G401 (cell line): ENCODE measurements at regions not wholly inside any gene's neighbourhood (a gene's known extent, or its start where the extent isn't known, plus 50 kb on each side); places are given as distances from the start of the nearest gene placed in this dataset.

Experiments used
- DNase-seq: peaks from one replicate; pipeline ENCODE4 v3.0.0-alpha.2; 2015; ENCODE audit warnings: low spot score
- in situ Hi-C: cut with HindIII; loops from 2 replicates; pipeline ENCODE4 v1.10.0; 2016; ENCODE audit warnings: low sequenced_read_pairs, mixed read lengths

DNA sequence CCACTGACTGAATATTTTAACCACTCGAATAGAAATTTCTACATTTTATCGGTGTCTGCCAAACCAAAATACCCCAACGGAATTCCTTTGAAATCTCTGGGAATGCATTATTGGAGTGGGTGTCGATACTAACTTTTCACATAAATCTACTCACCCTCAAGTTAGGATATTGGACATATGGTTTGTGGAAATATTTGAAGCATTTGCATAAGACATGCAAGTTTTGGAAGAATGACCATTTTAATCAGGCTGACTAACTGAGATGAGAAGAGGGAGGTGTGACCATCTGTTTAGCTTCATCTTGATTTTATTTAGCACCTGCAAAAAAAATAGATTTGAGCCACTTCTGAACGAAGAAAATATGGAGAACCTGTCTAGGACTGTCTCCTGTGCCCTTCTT is 61.2 kb downstream of the KLF6 start:
- DNase-seq, result no peak
- in situ Hi-C loops, result no loop called here

DNA sequence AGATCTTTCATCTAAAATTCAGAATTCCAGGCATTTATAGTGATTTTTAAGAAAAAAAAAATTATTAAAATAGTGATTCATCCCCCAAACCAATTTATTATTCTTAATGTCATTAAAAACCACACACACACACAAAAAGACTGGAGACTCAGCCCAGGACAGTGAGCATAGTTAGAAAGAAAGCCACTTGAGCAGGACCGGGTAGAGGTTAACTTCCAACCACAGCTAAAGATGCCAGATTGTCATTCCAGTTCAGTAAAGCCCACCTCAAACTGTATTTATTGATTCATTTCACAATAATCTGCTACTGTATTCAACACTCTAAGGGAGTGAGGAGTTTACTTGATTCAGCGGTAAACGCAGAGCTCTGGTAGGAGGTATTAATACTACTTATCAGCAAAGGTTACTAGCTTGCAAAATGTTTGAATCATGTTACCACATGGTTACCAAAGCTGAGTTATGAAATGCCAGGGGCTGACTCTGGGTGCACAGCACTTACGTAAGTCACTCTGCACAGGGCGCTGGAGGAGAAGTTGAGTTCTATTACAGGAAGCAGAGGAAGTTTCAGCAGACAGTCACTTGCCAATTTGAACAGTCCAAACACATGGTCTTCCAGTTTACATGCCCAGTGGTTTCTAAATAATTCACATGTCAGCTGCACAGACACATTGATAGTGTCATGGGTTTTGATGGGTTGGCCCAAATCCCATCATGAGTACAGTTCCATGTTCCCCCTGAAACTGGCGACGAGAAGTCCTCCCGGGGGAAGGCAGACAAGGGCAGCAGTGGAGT is 64.6 kb downstream of the KLF6 start:
- DNase-seq, result no peak
- in situ Hi-C loops, result no loop called here

DNA sequence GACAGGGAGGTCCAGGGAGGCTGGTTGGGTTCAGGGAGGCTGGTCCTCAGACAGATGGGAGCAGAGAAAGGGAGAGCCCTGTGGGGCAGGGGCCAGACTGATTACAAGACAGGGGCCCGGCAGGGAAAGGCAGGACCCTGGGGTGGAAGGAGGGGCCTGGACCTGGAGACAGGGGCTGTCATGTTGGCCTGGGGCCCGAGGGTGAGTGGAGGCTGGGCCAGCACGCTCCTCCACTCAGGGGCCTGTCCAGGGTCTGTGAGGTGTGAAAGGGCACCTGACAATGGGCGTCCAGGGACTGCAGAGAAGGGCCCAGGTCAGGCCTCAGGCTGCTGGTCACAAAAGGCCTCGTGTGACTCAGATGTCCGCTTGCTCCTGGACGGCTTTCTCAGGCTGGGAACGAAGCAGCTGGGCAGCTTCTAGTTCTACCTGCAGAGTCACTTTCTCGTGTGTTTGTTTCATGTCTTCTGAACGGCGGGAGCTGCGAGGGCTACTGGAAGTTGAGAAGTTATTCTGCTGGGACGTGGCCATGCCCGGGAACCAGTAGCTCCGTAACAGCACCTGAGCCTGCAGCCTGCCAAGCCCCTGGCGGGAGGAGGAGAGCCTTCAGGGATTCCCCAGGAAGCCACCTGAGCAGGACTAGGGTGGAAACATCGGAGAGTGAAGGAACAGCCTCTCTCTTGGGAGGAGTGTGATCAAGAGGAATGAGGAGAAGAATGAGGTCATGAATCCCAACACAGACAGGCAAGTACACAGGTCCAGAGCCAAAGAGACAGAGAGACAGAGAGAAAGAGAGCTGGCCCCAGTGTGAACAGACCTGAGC is 65.8 kb downstream of the KLF6 start:
- in situ Hi-C loops, result no loop called here
- no peak for DNase-seq

DNA sequence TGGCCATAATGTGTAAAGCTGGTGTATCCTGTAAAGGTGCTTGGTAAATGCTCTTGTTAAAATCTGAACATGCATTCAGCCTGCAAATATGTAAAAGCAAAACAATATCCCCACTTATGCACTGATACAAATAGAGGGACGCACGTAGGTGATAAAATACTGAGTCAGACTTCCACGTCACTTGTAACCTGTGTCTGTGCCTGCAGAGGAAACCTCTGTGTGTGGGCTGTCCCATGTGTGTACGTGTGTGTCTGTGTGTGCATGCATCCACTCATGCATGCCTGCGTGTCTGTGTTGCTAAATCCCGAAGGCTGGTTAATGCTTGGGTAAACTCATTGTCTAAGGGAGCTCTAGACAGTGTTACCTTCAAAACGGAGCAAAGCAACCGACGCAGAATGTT is 68.9 kb downstream of the KLF6 start:
- in situ Hi-C loops, result no loop called here
- DNase-seq, result no peak

- in situ Hi-C loops, result no loop called here
- no peak for DNase-seq
Measured at GRCh38 chr10:3714967-3715366, 70.0 kb downstream of the KLF6 start.

DNA sequence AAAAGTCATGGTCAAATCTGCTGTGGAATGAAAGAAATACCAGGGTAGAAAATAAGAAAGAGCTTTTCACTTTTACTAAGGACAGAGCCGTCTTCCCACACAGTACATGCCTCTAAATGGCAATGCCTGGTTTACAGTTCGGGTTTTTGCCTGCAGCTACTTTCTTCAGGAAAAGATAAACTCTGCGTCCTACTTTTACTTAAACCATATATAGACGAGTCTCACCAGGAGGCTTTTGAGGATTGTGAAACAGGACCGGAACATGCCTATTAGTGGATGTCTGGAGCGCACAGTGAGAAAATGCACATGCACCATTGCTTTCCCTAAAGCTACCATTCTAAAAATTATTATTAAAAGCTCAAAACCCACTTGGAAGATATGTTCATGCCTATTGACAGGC is 70.5 kb downstream of the KLF6 start:
- no peak for DNase-seq
- in situ Hi-C loops, result no loop called here

DNA sequence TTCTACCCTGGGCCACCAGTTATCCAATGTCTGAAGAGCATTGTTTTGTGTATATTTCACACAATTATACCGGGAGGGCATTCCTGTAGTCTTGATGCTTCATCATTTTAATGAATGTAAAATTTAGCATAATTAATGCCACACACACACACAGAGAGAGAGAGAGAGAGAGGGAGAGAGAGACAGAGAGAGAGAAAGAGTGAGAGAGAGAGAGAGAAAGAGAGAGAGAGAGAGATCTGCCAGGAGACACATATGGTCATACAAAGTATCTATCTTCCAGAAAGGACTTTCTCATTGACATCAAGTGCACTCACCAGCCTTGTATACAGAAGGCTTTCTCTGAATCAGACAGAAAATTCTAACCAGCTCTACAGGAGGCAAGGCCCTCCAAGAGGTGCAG is 72.3 kb downstream of the KLF6 start:
- in situ Hi-C loops, result no loop called here
- no peak for DNase-seq

GRCh38 chr10:3711918-3712317 is 73.1 kb downstream of the KLF6 start:
- no peak for DNase-seq
- in situ Hi-C loops, result no loop called here

GRCh38 chr10:3710764-3711163 is 74.2 kb downstream of the KLF6 start:
- no peak for DNase-seq
- in situ Hi-C loops, result no loop called here

GRCh38 chr10:3709456-3710060 is 75.5 kb downstream of the KLF6 start:
- DNase-seq, result no peak
- in situ Hi-C loops, result no loop called here

DNA sequence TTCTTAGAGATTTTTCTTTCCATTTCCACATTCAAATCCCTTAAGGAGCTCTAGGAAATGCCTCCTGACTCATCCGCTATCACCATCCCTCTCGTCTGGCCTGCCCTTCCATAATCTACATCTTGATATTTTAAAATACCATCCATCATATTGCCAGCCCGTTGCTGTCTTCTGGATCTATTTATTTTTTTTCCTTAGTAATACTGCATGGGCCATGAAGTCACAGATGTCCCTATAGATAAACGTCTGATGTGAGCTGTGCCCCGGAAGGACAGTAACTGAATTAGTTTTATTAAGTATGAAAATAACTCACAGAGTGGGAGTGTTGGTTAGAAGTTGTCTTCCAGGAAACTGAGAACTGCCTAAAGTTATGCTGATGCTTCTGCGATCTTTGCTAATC is 76.2 kb downstream of the KLF6 start:
- no peak for DNase-seq
- in situ Hi-C loops, result no loop called here

DNA sequence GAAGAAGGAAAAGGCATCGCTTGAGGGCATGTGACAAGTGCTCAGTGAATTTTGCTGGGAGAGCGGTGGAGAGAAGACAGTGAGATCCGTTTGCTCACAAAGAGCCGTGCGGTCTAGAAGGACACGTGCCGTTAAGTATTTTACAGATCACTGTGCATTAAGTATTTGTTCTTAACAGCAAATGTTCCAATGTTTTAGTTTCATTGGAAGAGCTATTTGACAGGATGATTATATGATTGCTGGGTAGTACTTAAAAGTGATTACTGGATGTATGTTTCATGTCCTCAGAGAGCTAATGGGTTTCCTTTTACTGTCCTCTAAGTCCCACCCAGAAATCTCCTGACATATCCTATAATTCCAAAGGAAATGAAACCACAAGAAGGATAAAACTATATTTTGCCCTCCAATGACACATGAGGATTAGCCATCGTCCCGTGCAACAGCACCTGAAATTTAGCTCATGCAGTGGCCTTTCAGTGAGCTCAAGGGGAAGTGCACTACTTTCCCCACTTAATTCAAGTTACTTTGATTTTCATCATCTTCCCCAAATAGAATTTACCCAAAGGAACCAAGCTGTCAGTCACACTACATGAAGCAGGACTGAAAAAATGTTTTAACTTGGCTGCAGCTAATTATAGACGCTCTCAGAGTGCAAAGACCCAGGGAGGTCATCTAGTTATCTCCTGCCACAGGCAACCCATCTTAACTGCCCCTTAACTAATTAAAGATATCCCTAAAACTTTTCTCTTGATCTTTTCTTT is 80.3 kb downstream of the KLF6 start:
- no peak for DNase-seq
- in situ Hi-C loops, result no loop called here

GRCh38 chr10:3702569-3702968 is 82.4 kb downstream of the KLF6 start:
- DNase-seq, result no peak
- in situ Hi-C loops, result no loop called here

GRCh38 chr10:3702056-3702546 is 82.9 kb downstream of the KLF6 start:
- DNase-seq, result no peak
- in situ Hi-C loops, result no loop called here

DNA sequence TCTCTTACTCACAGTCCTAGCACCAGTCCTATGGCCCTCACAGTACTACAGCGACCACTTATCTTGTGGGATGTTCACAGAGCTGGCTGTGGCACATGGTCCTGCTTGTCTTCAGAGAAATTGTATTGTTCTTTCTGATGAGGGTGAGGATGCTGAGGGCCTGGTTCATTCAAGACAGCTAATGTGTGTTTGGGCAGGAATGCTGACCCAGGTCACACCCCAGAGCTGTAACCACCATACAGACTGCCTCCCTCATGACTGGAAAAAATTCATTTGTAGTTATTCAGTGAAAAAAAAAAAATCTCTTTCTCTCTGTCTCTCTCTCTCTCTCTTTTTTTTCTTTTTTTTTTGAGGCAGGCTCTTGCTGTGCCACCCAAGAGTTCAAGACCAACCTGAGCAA is 83.5 kb downstream of the KLF6 start:
- DNase-seq, result no peak
- in situ Hi-C loops, result no loop called here

DNA sequence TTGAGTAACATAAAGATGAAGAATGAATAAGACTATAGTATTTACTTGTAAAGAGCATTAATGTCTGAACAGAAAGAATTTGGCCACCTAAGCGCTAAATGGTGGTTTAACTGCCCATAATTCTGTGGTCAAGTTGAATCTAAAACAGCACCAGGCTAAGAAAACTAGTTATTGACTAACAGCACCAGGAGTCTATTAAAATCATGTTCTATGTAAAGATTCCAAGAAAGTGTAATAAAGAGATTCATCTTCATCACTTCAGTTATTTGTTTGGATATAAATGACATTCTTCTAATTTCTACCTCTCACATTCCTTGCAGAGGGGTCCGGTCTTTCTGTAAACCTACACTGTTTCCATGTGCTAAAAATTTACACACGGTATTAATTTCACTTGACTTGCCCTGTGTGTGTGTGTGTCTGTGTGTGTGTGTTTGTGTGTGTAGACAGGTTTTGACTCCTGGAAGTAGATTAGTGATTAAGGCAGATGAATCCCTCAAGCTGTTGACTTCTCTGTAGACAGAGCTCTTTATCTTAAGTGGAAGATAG is 84.4 kb downstream of the KLF6 start:
- in situ Hi-C loops, result no loop called here
- DNase-seq, result no peak

- in situ Hi-C loops, result no loop called here
- no peak for DNase-seq
Measured at GRCh38 chr10:3699916-3700315, 85.1 kb downstream of the KLF6 start.

- no peak for DNase-seq
- in situ Hi-C loops, result no loop called here
Measured at GRCh38 chr10:3698312-3698711, 86.7 kb downstream of the KLF6 start.

GRCh38 chr10:3693698-3694080 is 91.3 kb downstream of the KLF6 start:
- in situ Hi-C loops, result no loop called here

More at GRCh38 chr10:3693698-3694080, 91.3 kb downstream of the KLF6 start:
- no peak for DNase-seq
